ENCODE measurements at regions not wholly inside any gene's neighbourhood (a gene's known extent, or its start where the extent isn't known, plus 50 kb on each side); places are given as distances from the start of the nearest gene placed in this dataset.
A peak's percentile ranks its signal among the peaks of the same experiment; 100 is the strongest.
"Not testable (repeated sequence)": the region's sequence is repeated elsewhere in the genome, so short reads cannot be mapped to it uniquely, and the experiment has no call there.

DNA sequence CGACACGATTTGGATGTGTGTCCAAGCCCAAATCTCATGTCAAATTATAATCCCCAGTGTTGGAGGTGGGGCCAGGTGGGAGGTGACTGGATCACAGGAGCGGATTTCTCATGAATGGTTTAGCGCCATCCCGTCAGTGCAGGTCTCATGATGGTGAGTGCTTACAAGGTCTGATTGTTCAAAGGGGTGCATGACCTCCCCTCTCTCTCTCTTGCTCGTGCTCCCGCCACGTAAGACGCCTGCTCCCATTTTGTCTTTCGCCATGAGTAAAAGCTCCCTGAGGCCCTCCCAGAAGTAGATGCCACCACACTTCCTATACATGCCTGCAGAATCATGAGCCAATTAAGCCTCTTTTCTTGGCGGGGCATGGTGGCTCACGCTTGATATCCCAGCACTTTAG is 71.5 kb upstream of the NANOS1 start:
- Histone ChIP-seq H3K36me3 (ENCODE audit: control insufficient read depth in 2 of 2, insufficient read depth in 2 of 2, low read length in 1 of 2) (no peaks in the 10 kb centered on the region), H3K9me3 (ENCODE audit: control insufficient read depth in 2 of 2, insufficient read depth in 1 of 2, low read depth in 1 of 2, low read length in 1 of 2) (no peaks in the 10 kb centered on the region), H3K27me3 (ENCODE audit: control insufficient read depth in 1 of 2, insufficient read depth in 2 of 2, low read length in 2 of 2) (peaks cover 0 to 2% of the 10 kb centered on the region in 2 donors), H3K27ac (ENCODE audit: low read depth in 2 of 2, low read length in 1 of 2) (no peak overlapping the region), H3K4me1 (ENCODE audit: control insufficient read depth in 2 of 2, insufficient read depth in 2 of 2, low read length in 1 of 2) (peaks cover 3 to 17% of the 10 kb centered on the region in 2 donors), H3K4me3 (ENCODE audit: low read depth in 1 of 2, low read length in 2 of 2) (no peak overlapping the region)
- WGBS, 2 donors = 89 to 93% methylated on average over 12 of the region's 12 CpGs

DNA sequence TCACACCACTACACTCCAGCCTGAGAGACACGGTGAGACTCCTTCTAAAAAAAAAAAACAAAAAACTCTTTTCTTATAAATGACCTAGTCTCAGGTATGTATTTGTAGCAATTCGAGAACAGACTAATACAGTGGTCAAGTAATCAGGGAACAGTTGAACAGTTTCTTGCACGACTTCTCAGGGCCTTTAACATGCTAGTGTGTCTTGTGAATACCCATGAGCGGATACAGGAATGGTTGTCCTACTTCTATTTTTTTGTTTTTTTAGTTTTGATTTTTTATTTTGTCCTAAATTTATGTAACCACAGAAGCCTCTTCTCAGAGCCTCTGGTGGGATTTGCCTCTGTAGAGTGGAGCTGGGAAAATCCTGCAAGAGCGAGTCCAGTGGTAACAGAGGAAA is 71.0 kb upstream of the NANOS1 start:
- H3K9me3 ChIP-seq (ENCODE audit: control insufficient read depth in 2 of 2, insufficient read depth in 1 of 2, low read depth in 1 of 2, low read length in 1 of 2) = no peaks in the 10 kb centered on the region
- 91 to 93% methylated on average over 5 of the region's 5 CpGs for WGBS, 2 donors
- H3K27ac ChIP-seq (ENCODE audit: low read depth in 2 of 2, low read length in 1 of 2) = peak overlapping the region in 1 of 2 donors; percentile 18
- H3K27me3 ChIP-seq (ENCODE audit: control insufficient read depth in 1 of 2, insufficient read depth in 2 of 2, low read length in 2 of 2) = no peaks in the 10 kb centered on the region
- no peaks in the 10 kb centered on the region for H3K36me3 ChIP-seq (ENCODE audit: control insufficient read depth in 2 of 2, insufficient read depth in 2 of 2, low read length in 1 of 2)
- no peak overlapping the region for H3K4me3 ChIP-seq (ENCODE audit: low read depth in 1 of 2, low read length in 2 of 2)
- H3K4me1 ChIP-seq (ENCODE audit: control insufficient read depth in 2 of 2, insufficient read depth in 2 of 2, low read length in 1 of 2) = peaks cover 3 to 17% of the 10 kb centered on the region in 2 donors

DNA sequence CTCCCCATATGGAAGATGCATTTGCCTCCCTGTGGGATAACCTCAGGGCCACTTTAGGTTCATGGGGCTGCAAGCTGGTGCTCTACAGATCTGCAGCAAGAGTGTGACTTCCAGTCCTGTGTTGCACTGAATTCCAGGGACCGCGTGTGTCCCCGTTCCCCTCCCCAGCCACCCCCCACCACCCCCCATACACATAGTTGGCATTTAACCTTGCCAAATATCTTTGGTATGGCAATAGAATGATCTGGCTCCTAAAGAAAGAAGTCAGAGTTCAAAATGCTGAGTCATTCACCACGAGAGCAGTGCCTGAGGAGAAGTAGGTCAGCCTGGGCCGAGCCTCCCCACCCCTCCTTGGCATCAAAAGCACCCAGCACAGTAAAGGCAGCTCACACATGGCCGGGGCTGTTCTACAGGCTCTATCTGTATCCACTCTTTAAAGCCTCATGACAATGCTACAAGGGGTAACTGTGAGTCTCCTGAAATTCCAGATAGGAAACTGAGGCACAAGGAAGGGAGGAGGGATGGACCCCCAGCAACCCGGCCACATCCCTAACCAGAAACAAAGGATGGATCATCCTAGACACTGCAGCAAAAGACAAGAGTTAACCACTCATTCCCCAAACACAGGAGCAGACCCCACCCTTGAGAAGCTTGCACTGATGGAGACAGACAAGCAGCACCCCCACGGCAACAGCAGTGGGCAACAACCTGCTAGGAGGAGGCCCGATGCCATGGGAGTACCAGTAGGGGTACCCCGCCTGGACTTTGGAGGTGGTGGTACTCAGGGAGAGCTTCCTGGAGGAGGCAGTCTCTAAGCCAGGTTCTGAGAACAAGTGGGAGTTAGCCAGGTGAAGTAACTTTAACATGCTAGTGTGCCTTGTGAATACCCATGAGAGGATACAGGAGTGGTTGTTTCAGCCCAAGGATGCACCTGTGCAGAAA is 70.3 kb upstream of the NANOS1 start:
- peaks cover 3 to 17% of the 10 kb centered on the region in 2 donors for H3K4me1 ChIP-seq (ENCODE audit: control insufficient read depth in 2 of 2, insufficient read depth in 2 of 2, low read length in 1 of 2)
- H3K27me3 ChIP-seq (ENCODE audit: control insufficient read depth in 1 of 2, insufficient read depth in 2 of 2, low read length in 2 of 2) = no peaks in the 10 kb centered on the region
- WGBS, 2 donors = 39 to 44% methylated on average over 10 of the region's 10 CpGs
- peak overlapping the region in 1 of 2 donors; percentile 53 for H3K27ac ChIP-seq (ENCODE audit: low read depth in 2 of 2, low read length in 1 of 2)
- H3K9me3 ChIP-seq (ENCODE audit: control insufficient read depth in 2 of 2, insufficient read depth in 1 of 2, low read depth in 1 of 2, low read length in 1 of 2) = no peaks in the 10 kb centered on the region
- no peaks in the 10 kb centered on the region for H3K36me3 ChIP-seq (ENCODE audit: control insufficient read depth in 2 of 2, insufficient read depth in 2 of 2, low read length in 1 of 2)
- H3K4me3 ChIP-seq (ENCODE audit: low read depth in 1 of 2, low read length in 2 of 2) = no peak overlapping the region

DNA sequence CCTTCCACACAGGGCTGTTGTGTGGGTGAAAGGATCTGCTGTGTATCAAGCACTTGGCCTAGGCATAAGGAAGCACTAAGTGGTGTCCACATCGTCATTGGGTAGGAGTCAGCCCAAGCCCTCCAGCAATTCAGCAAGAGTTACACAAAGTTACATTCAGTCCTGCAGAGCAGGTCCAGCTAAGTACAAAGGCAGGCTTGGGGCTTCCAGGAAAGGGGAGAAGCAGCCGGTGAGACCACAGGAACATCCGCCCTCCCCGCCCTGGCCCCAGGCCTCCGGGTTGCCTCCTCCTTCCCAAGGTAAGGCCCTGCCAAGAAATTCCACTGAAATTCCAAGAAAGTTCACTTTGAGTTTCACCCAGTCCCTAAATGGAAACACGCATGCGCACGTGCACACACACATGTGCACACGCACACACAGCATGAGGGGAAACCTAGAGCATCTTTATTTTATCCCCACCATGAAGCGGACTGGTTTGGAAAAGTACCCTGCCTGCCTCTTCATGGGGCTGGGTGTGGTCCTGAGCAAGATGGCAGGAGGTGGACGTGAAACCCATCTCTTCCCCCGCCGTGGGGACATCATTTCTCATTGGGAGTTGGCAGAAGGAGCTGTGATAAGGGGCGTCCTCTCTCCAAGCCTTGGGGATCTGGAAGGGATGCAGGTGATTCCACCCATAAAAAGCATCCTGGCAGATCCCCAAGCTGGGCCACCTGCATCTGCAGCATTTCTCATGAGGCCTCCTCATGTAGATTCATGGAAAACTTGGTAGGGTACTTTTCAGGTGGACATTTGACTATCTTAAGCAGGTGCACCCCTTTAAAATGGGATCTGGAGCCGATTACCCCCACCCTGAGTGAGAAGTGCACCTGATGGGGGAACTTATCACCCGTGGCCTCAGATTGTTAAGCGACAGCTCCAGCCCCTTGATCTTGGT is 69.1 kb upstream of the NANOS1 start:
- H3K36me3 ChIP-seq (ENCODE audit: control insufficient read depth in 2 of 2, insufficient read depth in 2 of 2, low read length in 1 of 2) = no peaks in the 10 kb centered on the region
- WGBS, 2 donors = 69 to 75% methylated on average over 17 of the region's 17 CpGs
- H3K4me3 ChIP-seq (ENCODE audit: low read depth in 1 of 2, low read length in 2 of 2) = no peak overlapping the region
- H3K9me3 ChIP-seq (ENCODE audit: control insufficient read depth in 2 of 2, insufficient read depth in 1 of 2, low read depth in 1 of 2, low read length in 1 of 2) = no peaks in the 10 kb centered on the region
- H3K27me3 ChIP-seq (ENCODE audit: control insufficient read depth in 1 of 2, insufficient read depth in 2 of 2, low read length in 2 of 2) = no peaks in the 10 kb centered on the region
- peaks cover 3 to 17% of the 10 kb centered on the region in 2 donors for H3K4me1 ChIP-seq (ENCODE audit: control insufficient read depth in 2 of 2, insufficient read depth in 2 of 2, low read length in 1 of 2)
- H3K27ac ChIP-seq (ENCODE audit: low read depth in 2 of 2, low read length in 1 of 2) = peak overlapping the region; percentile 17 to 32

DNA sequence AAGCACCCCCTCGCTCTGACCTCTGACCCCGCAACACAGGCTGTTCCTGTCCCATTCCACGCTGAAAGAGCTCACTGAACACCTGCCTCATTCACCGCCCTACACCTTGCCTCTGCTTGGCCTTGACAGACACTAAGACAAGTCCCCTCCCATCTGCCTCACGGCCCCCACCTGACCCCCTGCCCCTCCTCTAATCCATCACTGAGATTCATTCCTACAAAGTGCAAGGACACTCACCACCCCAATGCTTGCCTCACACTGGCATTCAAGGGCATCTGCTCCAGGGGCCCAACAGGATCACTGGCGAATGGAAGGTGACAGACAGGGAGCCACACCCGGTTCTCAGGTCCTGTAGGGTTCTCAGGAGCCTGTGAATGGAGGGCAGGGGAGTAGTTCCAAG is 68.1 kb upstream of the NANOS1 start:
- Histone ChIP-seq H3K27ac (ENCODE audit: low read depth in 2 of 2, low read length in 1 of 2) (no peak overlapping the region), H3K36me3 (ENCODE audit: control insufficient read depth in 2 of 2, insufficient read depth in 2 of 2, low read length in 1 of 2) (no peaks in the 10 kb centered on the region), H3K27me3 (ENCODE audit: control insufficient read depth in 1 of 2, insufficient read depth in 2 of 2, low read length in 2 of 2) (no peaks in the 10 kb centered on the region), H3K9me3 (ENCODE audit: control insufficient read depth in 2 of 2, insufficient read depth in 1 of 2, low read depth in 1 of 2, low read length in 1 of 2) (no peaks in the 10 kb centered on the region), H3K4me1 (ENCODE audit: control insufficient read depth in 2 of 2, insufficient read depth in 2 of 2, low read length in 1 of 2) (peaks cover 3 to 17% of the 10 kb centered on the region in 2 donors), H3K4me3 (ENCODE audit: low read depth in 1 of 2, low read length in 2 of 2) (no peak overlapping the region)
- WGBS, 2 donors = 68 to 72% methylated on average over 7 of the region's 7 CpGs

DNA sequence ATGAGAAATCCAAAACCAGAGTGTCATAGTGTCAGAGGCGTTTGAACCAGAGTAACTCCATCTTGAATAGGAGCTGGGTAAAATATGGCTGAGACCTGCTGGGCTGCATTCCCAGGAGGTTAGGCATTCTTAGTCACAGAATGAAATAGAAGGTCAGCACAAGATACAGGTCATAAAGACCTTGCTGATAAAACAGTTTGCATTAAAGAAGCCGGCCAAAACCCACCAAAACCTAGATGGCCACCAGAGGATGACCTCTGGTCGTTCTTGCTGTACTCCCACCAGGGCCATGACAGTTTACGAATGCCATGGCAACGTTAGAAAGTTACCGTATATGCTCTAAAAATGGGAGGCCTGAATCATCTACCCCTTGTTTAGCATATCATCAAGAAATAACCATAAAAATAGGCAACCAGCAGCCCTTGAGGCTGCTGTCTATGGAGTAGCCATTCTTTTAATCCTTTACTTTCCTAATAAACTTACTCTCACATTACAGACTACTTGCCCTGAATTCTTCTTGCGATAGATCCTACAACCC is 67.1 kb upstream of the NANOS1 start:
- WGBS, 2 donors = 70 to 73% methylated on average over 7 of the region's 7 CpGs
- not testable (repeated sequence) for H3K9me3 ChIP-seq (ENCODE audit: control insufficient read depth in 2 of 2, insufficient read depth in 1 of 2, low read depth in 1 of 2, low read length in 1 of 2); H3K4me3 ChIP-seq (ENCODE audit: low read depth in 1 of 2, low read length in 2 of 2); H3K36me3 ChIP-seq (ENCODE audit: control insufficient read depth in 2 of 2, insufficient read depth in 2 of 2, low read length in 1 of 2); H3K27ac ChIP-seq (ENCODE audit: low read depth in 2 of 2, low read length in 1 of 2); H3K27me3 ChIP-seq (ENCODE audit: control insufficient read depth in 1 of 2, insufficient read depth in 2 of 2, low read length in 2 of 2)
- peaks cover 3 to 17% of the 10 kb centered on the region in 2 donors for H3K4me1 ChIP-seq (ENCODE audit: control insufficient read depth in 2 of 2, insufficient read depth in 2 of 2, low read length in 1 of 2)

DNA sequence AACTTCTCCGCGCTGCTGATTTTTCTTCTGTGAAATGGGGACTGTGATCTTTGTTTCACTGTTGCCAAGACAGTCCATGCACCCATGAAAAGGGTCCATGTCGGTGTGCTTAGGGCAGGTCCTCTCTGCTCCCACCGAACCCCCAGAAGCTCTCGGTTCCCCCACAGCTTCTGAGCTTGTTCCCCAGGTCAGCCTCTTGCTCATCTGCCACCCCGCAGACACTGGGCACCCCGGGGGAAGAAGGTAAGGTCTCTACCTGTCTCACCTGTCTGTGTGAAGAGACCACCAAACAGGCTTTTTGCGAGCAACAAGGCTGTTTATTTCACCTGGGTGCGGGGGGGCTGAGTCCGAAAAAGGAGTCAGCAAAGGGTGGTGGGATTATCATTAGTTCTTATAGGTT is 66.2 kb upstream of the NANOS1 start:
- H3K27me3 ChIP-seq (ENCODE audit: control insufficient read depth in 1 of 2, insufficient read depth in 2 of 2, low read length in 2 of 2) = no peaks in the 10 kb centered on the region
- H3K4me3 ChIP-seq (ENCODE audit: low read depth in 1 of 2, low read length in 2 of 2) = no peak overlapping the region
- peaks cover 3 to 17% of the 10 kb centered on the region in 2 donors for H3K4me1 ChIP-seq (ENCODE audit: control insufficient read depth in 2 of 2, insufficient read depth in 2 of 2, low read length in 1 of 2)
- no peak overlapping the region for H3K27ac ChIP-seq (ENCODE audit: low read depth in 2 of 2, low read length in 1 of 2)
- no peaks in the 10 kb centered on the region for H3K36me3 ChIP-seq (ENCODE audit: control insufficient read depth in 2 of 2, insufficient read depth in 2 of 2, low read length in 1 of 2)
- peaks cover 0 to 2% of the 10 kb centered on the region in 2 donors for H3K9me3 ChIP-seq (ENCODE audit: control insufficient read depth in 2 of 2, insufficient read depth in 1 of 2, low read depth in 1 of 2, low read length in 1 of 2)
- 84 to 89% methylated on average over 10 of the region's 10 CpGs for WGBS, 2 donors

DNA sequence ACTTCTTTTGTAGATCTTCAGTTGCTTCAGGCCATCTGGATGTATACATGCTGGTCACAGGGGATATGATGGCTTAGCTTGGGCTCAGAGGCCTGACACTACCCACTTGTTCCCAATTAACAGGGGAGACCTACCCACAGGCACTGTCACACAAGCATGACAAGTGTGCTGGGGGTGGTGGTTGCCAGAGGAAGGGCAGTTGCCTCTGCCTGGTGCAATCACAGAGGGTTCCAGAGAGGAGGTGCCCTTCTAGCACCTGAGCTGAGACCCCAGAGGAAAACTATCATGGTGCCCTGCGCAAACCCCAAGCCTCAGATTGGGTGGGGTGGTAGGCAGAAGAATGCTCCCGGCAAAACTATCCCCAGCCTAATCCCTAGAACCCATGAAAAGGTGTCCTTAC is 65.6 kb upstream of the NANOS1 start:
- peaks cover 3 to 15% of the 10 kb centered on the region in 2 donors for H3K4me1 ChIP-seq (ENCODE audit: control insufficient read depth in 2 of 2, insufficient read depth in 2 of 2, low read length in 1 of 2)
- no peaks in the 10 kb centered on the region for H3K36me3 ChIP-seq (ENCODE audit: control insufficient read depth in 2 of 2, insufficient read depth in 2 of 2, low read length in 1 of 2)
- H3K27ac ChIP-seq (ENCODE audit: low read depth in 2 of 2, low read length in 1 of 2) = no peak overlapping the region
- no peaks in the 10 kb centered on the region for H3K27me3 ChIP-seq (ENCODE audit: control insufficient read depth in 1 of 2, insufficient read depth in 2 of 2, low read length in 2 of 2)
- WGBS, 2 donors = 89 to 90% methylated on average over 2 of the region's 2 CpGs
- no peak overlapping the region for H3K4me3 ChIP-seq (ENCODE audit: low read depth in 1 of 2, low read length in 2 of 2)
- H3K9me3 ChIP-seq (ENCODE audit: control insufficient read depth in 2 of 2, insufficient read depth in 1 of 2, low read depth in 1 of 2, low read length in 1 of 2) = peaks cover 0 to 2% of the 10 kb centered on the region in 2 donors

DNA sequence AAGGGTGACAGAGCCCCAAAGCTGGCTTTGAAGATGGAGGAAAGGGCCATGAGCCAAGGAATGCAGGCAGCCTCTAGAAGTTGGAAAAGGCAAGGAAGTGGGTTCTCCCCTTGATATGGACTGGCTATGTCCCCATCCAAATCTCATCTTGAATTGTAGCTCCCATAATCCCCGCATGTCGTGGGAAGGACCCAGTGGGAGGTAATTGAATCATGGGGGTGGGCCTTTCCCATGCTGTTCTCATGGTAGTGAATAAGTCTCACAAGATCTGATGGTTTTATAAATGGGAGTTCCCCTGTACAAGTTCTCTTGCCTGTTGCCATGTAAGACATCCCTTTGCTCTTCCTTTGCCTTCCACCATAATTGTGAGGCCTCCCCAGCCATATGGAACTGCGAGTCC is 65.0 kb upstream of the NANOS1 start:
- not testable (repeated sequence) for H3K36me3 ChIP-seq (ENCODE audit: control insufficient read depth in 2 of 2, insufficient read depth in 2 of 2, low read length in 1 of 2); H3K4me3 ChIP-seq (ENCODE audit: low read depth in 1 of 2, low read length in 2 of 2); H3K27me3 ChIP-seq (ENCODE audit: control insufficient read depth in 1 of 2, insufficient read depth in 2 of 2, low read length in 2 of 2); H3K9me3 ChIP-seq (ENCODE audit: control insufficient read depth in 2 of 2, insufficient read depth in 1 of 2, low read depth in 1 of 2, low read length in 1 of 2); H3K27ac ChIP-seq (ENCODE audit: low read depth in 2 of 2, low read length in 1 of 2)
- 83 to 94% methylated on average over 2 to 3 of the region's 3 CpGs for WGBS, 2 donors
- H3K4me1 ChIP-seq (ENCODE audit: control insufficient read depth in 2 of 2, insufficient read depth in 2 of 2, low read length in 1 of 2) = peaks cover 3 to 13% of the 10 kb centered on the region in 2 donors
